GM18511 (cell line): ENCODE measurements at regions not wholly inside any gene's neighbourhood (a gene's known extent, or its start where the extent isn't known, plus 50 kb on each side); places are given as distances from the start of the nearest gene placed in this dataset.
"Not testable (repeated sequence)": the region's sequence is repeated elsewhere in the genome, so short reads cannot be mapped to it uniquely, and the experiment has no call there.

ENCODE experiments used
- ATAC-seq: cut with Tn5 transposase; IDR thresholded peaks from one replicate; pipeline ENCODE4 v1.9.1; 2021; ENCODE audit warnings: mild to moderate bottlenecking, moderate library complexity; ENCODE audit not compliant: unreplicated experiment

DNA sequence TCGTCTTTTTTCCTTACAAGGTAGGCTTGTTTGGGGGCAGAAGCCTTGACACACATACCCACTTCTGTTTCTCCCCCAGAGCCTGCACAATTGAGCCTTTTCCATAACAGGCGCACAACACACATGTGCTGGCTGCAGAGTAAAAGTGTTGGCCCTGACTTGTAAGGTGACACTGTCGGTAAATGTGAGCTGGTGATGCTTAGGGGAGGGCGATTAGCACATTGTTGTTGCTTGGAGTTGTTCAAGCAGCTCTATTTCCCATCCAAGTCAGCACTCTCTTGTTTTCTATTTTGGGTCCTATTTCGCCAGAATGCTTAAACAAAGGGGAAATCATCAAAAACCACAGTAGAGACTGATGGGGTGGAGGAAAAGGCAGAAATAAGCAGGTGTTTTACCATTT is 51.9 kb upstream of the PTPRJ start:
- ATAC-seq: no peak

DNA sequence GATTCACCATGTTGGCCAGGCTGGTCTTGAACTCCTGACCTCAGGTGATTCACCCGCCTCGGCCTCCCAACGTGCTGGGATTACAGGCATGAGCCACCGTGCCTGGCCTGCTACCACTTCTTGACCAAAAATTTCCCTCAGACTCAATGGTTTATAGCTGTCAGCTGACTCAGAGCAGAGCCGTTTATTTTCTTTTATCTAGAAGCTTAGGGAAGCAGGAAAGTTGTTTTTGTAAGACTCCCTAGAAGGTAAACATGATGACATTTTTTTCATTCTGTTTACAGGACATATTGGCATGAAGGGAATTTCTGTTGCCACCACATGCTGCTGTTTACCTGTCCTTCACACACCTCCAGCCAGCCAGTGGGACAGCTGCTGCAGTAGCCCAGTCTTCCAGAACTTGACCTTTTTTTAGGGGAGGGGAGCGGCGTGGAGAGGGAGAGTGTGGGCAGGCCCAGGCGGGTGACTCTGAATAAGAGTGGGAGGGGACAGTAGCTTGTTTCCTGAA is 56.1 kb upstream of the PTPRJ start:
- no peak for ATAC-seq

GRCh38 chr11:47923667-47924066 is 56.7 kb upstream of the PTPRJ start:
- no peak for ATAC-seq

- not testable (repeated sequence) for ATAC-seq
Measured at GRCh38 chr11:47921080-47921555, 59.2 kb upstream of the PTPRJ start.

- ATAC-seq: no peak
Measured at GRCh38 chr11:47918882-47919495, 61.4 kb upstream of the PTPRJ start.

- peak; percentile 14 for ATAC-seq
Measured at GRCh38 chr11:47918370-47918690, 62.0 kb upstream of the PTPRJ start.

DNA sequence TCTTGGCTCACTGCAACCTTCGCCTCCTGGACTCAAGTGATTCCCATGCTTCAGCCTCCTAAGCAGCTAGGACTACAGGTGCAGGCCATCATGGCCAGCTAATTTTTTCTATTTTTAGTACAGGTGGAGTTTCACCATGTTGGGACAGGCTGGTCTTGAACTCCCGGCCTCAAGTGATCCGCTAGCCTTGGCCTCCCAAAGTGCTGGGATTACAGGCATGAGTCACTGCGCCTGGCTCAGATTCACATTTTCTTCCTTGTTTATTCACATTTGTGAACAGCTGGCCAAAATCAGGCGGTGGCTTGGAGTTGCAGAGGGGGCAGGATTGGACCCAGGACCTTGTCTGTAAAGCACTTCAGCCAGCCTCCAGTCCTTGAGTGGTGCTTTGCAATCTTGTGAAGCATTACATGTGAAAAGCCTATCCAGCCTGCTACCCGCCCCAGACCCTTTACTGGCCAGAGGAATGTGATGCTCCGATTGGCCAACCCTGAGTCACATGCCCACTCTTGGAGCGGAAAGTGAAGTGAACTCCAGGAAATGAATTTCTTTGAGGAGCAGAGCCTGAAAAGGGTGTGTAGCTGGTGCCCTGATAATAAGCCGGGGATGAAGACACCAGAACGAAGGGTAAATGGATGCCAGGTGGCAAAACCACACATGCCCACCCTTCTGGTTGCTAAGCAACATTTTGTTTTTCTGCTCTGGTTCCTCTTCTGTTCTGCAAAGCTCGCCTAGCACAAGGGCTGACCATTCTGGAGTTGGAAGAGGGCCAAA is 62.6 kb upstream of the PTPRJ start:
- peak; percentile 54 for ATAC-seq

DNA sequence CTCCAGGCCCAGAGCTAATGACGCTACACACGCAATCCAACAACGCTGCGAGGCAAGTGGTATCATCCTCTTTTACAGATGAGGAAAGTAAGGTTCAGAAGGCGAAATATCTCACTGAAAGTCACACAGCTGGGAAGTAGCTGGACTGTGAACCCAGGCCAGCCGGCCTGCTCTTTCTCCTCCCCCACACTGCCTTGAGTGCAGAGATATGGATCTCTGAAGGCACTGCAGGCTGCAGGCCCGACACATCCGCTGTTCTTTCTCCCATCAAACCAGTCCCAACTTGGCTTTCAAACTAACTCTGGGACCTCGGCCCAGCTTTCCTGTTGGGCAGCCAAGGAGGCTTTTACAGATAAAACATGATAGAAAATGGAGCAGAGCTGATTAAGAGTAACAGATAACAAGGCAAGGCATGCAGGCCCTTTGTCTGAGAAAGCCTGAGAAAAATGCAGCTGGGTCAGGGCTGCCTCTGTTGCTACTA is 64.0 kb upstream of the PTPRJ start:
- ATAC-seq: no peak

GRCh38 chr11:47915783-47916182 is 64.6 kb upstream of the PTPRJ start:
- no peak for ATAC-seq

- no peak for ATAC-seq
Measured at GRCh38 chr11:47915374-47915773, 65.0 kb upstream of the PTPRJ start.

DNA sequence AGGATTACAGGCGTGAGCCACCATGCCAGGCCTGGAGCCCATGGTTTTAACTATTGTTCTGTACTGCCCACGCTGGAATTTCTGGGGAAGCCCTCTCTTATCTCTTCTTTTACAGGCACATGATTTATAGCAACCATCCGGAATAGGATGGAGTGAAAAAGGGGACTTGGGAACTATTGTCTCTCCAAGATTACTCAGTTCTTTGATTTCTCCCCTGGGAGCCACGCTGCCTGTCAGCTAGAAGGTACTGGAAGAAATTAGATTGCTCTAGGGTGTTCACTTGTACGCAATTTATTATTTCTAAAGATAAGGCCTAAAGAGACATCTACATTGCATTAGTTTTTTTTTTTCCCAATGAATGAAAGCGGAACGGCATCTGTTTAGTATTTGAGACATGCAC is 65.6 kb upstream of the PTPRJ start:
- ATAC-seq: no peak

DNA sequence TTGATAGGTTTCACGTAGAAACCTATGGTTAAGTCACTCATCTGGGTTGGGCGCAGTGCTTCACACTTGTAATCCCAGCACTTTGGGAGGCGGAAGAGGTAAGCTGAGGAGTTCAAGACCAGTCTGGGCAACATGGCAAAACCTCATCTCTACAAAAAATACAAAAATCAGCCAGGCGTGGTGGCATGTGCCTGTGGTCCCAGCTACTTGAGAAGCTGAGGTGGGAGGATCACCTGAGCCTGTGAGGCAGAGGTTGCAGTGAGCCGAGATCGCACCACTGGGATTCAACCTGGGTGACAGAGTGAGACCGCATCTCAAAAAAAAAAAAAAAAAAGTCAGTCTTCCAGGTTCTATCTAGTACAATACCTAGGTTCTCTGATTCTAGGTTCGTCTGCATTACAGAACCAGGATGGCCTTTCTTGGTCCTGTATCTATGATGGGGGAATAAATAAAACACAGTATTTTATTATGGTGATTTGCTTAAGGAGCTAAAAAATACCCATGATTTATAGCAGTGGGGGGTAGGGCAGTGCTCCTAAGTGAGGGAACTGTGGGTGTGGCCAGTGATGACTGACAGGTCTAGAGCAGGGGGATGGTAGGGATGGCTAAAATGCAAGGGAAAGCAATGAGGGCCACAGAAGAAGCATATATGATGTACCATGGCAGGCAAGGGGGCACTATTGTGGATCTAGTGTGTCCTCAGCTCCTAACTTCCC is 65.5 kb upstream of the NUP160 start:
- no peak for ATAC-seq

DNA sequence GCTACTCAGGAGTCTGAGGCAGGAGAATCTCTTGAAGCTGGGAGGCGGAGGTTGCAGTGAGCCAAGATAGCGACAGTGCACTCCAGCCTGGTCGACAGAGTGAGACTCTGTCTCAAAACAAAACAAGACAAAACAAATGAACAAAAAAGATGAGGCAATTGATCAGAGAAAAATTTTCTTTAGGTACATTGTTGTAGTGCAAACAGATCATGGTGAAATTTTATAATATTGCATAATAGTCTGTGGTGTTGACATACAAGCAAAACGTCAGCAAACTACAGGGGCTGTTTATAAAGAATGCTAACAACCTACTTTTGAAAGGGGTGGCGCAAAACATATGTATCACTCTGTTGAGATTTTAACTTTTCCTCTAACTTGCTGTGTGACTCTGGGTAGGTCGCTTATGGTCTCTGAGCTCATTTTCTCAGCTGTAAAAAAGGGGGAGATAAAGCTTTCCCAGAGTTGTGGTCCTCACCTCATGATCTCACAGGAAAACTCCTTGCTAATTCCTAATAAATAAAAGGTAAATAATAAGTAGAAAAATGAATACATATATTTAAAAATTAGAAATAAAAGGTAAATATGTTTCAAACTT is 64.8 kb upstream of the NUP160 start:
- no peak for ATAC-seq

- ATAC-seq: no peak
Measured at GRCh38 chr11:47911149-47911548, 63.0 kb upstream of the NUP160 start.

DNA sequence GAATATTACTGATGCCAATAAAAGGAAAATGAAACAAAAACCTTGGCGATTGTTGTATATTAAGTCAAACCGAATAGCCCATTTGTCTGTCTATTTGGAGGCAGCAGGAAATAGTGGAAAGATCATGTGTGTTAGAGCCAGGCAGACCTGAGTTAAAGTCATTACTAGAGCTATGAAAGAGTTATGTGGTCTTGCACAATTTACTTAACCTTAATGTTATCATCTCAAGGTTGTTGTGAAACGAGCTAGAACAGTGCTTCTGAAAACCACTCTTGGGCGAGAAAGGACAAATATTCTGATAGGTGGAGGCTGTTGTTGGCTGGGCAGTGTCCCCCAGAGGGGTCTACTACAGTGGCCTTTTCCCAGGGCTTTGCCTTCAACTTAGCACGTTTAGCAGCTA is 60.0 kb upstream of the NUP160 start:
- no peak for ATAC-seq

DNA sequence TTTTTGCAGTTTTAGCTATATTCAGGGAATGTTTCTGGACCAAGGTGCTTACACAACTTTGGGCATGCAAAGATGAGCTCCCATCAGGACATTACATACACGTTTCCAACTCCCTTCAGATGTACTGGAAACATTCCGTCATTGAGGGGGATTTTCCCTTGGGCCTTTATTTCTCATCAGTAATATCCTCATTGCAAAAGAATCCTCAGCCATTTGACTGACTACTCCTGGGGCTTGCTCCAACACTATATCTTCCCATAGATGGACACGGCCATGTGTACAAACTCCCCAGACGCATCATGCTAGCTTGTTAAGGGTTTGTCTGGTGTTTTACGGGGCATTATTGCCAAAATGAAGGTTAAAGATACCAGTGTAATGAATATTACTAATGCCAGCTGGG is 59.3 kb upstream of the NUP160 start:
- ATAC-seq: no peak

GRCh38 chr11:47906066-47906465 is 57.9 kb upstream of the NUP160 start:
- no peak for ATAC-seq

DNA sequence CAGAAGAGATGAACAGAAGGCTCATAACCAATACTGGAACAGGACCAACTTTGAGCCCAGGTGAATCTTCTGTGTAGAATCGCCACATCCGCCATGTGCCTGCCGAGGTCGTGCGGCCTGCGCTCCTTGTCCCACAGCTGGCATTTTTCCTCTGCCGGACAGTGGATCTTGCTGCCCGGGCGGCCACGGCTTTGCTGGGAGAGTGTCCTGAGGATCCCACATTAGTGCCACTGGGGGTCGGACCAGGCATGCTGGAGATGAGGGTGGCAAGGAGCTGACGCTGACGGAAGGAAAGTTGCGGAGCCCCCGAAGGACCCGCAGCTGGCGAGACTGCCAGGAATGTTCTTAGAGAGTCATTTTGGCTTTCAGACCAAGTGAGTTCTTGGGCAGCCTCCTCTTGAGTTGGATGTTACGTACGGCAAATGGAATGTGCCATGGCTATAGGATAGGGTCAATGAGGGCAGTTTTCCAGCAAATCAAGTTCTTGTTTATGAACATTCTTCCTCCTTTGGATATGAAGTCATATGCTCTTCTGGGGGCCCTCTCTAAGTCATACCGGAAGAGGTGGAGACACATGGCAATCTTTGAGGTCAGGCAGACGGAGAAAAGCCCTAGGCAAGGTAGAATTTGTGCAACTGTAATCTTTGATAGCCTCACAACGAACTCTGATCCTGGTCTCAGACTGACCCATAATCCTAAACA is 57.4 kb upstream of the NUP160 start:
- ATAC-seq: no peak

- no peak for ATAC-seq
Measured at GRCh38 chr11:47904808-47905207, 56.7 kb upstream of the NUP160 start.

- no peak for ATAC-seq
Measured at GRCh38 chr11:47904048-47904447, 55.9 kb upstream of the NUP160 start.

- peak; percentile 99 for ATAC-seq
Measured at GRCh38 chr11:47899801-47900200, 51.7 kb upstream of the NUP160 start.
